HepG2 (cell line): ENCODE measurements at regions not wholly inside any gene's neighbourhood (a gene's known extent, or its start where the extent isn't known, plus 50 kb on each side); places are given as distances from the start of the nearest gene placed in this dataset.

ENCODE experiments used
- ATAC-seq: fragments of 200-7000 bp; cut with Tn5 transposase; 3 replicates; pipeline ENCODE4 v1.9.1; 2020; ENCODE audit warnings: mild to moderate bottlenecking, moderate library complexity
- BruUV-seq: library from RNA; stranded (reverse); fragments of 400-500 nt; replicated peaks from 2 replicates; lab custom pipeline; 2021; lab: Mats Ljungman, UMichigan
- CTCF ChIA-PET: fragments of 300-600 bp; formaldehyde crosslinking; extraction: SDS; loops from one replicate; lab custom pipeline; 2021; ENCODE audit warnings: low total read pairs, inconsistent platforms, low intra/inter-chr PET ratio; lab: Yijun Ruan, JAX
- POLR2A ChIA-PET: fragments of 350-600 bp; sonication (Branson Sonifier 250); formaldehyde crosslinking; loops from one replicate; lab custom pipeline; 2020; ENCODE audit warnings: antibody characterized with exemption, inconsistent platforms; lab: Yijun Ruan, JAX
- DNase-seq: peaks from one replicate; pipeline ENCODE4 v3.0.0-alpha.2; 2015; ENCODE audit warnings: low spot score
- FAIRE-seq: peaks from 3 replicates; lab custom pipeline; 2011; peaks lifted over from hg19 to GRCh38; lab: Jason Lieb, UNC
- H2AFZ ChIP-seq: one replicate; pipeline ENCODE4 v1.6.1; 2011; ENCODE audit warnings: low read length, inconsistent platforms
- H3K27ac ChIP-seq: fragments of 300-600 bp; 3 replicates; pipeline ENCODE4 v1.8.0; 2011; ENCODE audit warnings: mixed run types, mild to moderate bottlenecking, mixed read lengths, low read length, inconsistent platforms; ENCODE audit not compliant: insufficient read depth; ENCODE audit errors: extremely low read length
- H3K27me3 ChIP-seq, 2 experiments: fragments of 200-600 bp in 1 of 2; 2 replicates in 1 of 2; 3 replicates in 1 of 2; pipeline versions ENCODE4 v1.6.0 to v1.8.0; 2011; ENCODE audit warnings: low read length in 2 of 2, mild to moderate bottlenecking in 2 of 2, moderate library complexity in 2 of 2, inconsistent platforms in 1 of 2; ENCODE audit not compliant: insufficient read depth in 2 of 2, control insufficient read depth in 1 of 2
- H3K36me3 ChIP-seq, 2 experiments: fragments of 200-600 bp in 1 of 2; replicated peaks in 1 of 2; 2 replicates in 1 of 2; 3 replicates in 1 of 2; pipeline versions ENCODE4 v1.5.1 to v1.8.0; 2011; ENCODE audit warnings: low read length in 2 of 2, inconsistent platforms in 1 of 2; ENCODE audit not compliant: insufficient read depth in 2 of 2, control insufficient read depth in 1 of 2
- H3K4me1 ChIP-seq: 2 replicates; pipeline ENCODE4 v1.5.1; 2012; ENCODE audit warnings: low read length, inconsistent platforms; ENCODE audit not compliant: insufficient read depth
- H3K4me2 ChIP-seq: 2 replicates; pipeline ENCODE4 v1.6.0; 2011; ENCODE audit warnings: low read depth, low read length, inconsistent platforms
- H3K4me3 ChIP-seq, 3 experiments: fragments of 200-600 bp in 1 of 3; sonication (generic), shearing (Covaris generic) in 1 of 3; replicated peaks in 1 of 3; 2 replicates each; pipeline ENCODE4 v1.5.1; 2011 to 2016; ENCODE audit warnings: low read length in 3 of 3, inconsistent platforms in 2 of 3, low read depth in 2 of 3, mild to moderate bottlenecking in 2 of 3, control low read depth in 1 of 3, mixed read lengths in 1 of 3; ENCODE audit not compliant: insufficient read depth in 1 of 3
- H3K79me2 ChIP-seq: one replicate; pipeline ENCODE4 v1.6.1; 2011; ENCODE audit warnings: low read length, inconsistent platforms; ENCODE audit not compliant: insufficient read depth
- H3K9ac ChIP-seq: 2 replicates; pipeline ENCODE4 v1.6.0; 2011; ENCODE audit warnings: mild to moderate bottlenecking, low read depth, low read length, inconsistent platforms; ENCODE audit not compliant: insufficient read depth
- H3K9me3 ChIP-seq: 2 replicates; pipeline ENCODE4 v1.5.1; 2012; ENCODE audit warnings: mild to moderate bottlenecking, low read length
- H4K20me1 ChIP-seq: 2 replicates; pipeline ENCODE4 v1.6.0; 2011; ENCODE audit warnings: inconsistent platforms, mild to moderate bottlenecking, low read length, moderate library complexity; ENCODE audit not compliant: insufficient read depth
- ATF1 ChIP-seq: IDR thresholded peaks from 2 replicates; pipeline ENCODE4 v1.6.1; 2016; ENCODE audit warnings: mild to moderate bottlenecking, control low read depth
- HDAC1 ChIP-seq: sonication (generic); formaldehyde crosslinking; IDR thresholded peaks from 2 replicates; pipeline ENCODE4 v1.5.1; 2020; ENCODE audit warnings: mild to moderate bottlenecking, missing genetic modification reagents
- RCOR2 ChIP-seq: IDR thresholded peaks from 2 replicates; pipeline ENCODE4 v1.6.1; 2016; ENCODE audit warnings: missing biosample characterization, missing genetic modification reagents
- ZNF17 ChIP-seq: sonication (generic); formaldehyde crosslinking; IDR thresholded peaks from 2 replicates; pipeline ENCODE4 v1.5.0; 2020; ENCODE audit warnings: mild to moderate bottlenecking, missing genetic modification reagents
- ZNF567 ChIP-seq: sonication (generic); formaldehyde crosslinking; IDR thresholded peaks from 2 replicates; pipeline ENCODE4 v1.8.1; 2023; ENCODE audit warnings: mild to moderate bottlenecking, missing genetic modification reagents, borderline replicate concordance
- ZNF619 ChIP-seq: sonication (generic); formaldehyde crosslinking; IDR thresholded peaks from 2 replicates; pipeline ENCODE4 v1.4.0; 2020; ENCODE audit warnings: mild to moderate bottlenecking, missing genetic modification reagents
- ZNF83 ChIP-seq: sonication (generic); formaldehyde crosslinking; IDR thresholded peaks from 2 replicates; pipeline ENCODE4 v1.4.0; 2020; ENCODE audit warnings: missing genetic modification reagents, mild to moderate bottlenecking, borderline replicate concordance
- WGBS: methylation state at CpG from one replicate; pipeline ENCODE4 v1.1.6; 2017; ENCODE audit warnings: low lambda C conversion rate; 5-methylcytosine and 5-hydroxymethylcytosine counted together
- in situ Hi-C: cut with HindIII; loops from 2 replicates; pipeline ENCODE4 v1.10.0; 2017; ENCODE audit warnings: low pct_unique_long_range_greater_than_20kb; ENCODE audit not compliant: extremely low pct_ligation_motif_present
- intact Hi-C: fragments of 100-400 bp; cut with micrococcal nuclease; formaldehyde crosslinking; loops from one replicate; pipeline ENCODE4 v1.10.0; 2022; ENCODE audit not compliant: unreplicated experiment
- TF ChIP-seq, protein P1 (sequence below): sonication (generic); formaldehyde crosslinking; IDR thresholded peaks from 2 replicates; pipeline ENCODE4 v1.4.0; 2020; ENCODE audit warnings: mild to moderate bottlenecking, low read depth, missing genetic modification reagents

DNA sequence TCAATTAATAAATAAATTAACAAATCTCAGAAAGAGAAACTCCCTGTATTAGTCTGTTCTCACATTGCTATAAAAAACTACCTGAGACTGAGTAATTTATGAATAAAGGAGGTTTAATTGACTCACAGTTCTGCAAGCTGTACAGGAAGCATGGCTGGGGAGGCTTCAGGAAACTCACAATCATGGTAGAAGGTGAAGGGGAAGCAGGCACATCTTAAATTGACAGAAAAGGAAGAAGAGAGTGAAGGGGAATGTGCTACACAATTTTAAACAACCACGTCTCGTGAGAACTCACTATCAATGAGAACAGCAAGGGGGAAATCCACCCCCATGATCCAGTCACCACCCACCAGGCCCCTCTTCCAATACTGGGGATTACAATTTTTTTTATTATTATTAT, 358.3 kb upstream of the KIAA1217 start:
- Histone ChIP-seq H3K4me2 (no peak overlapping the region), H4K20me1 (no peaks in the 10 kb centered on the region), H3K79me2 (no peaks in the 10 kb centered on the region), H2AFZ (no peak overlapping the region), H3K27ac (no peak overlapping the region), H3K9ac (no peak overlapping the region), H3K4me1 (no peaks in the 10 kb centered on the region), H3K36me3 (no peaks in the 10 kb centered on the region), H3K27me3 (no peaks in the 10 kb centered on the region), H3K4me3 (no peak overlapping the region), H3K9me3 (no peaks in the 10 kb centered on the region)
- in situ Hi-C loops = no loop called here
- ATAC-seq (no peak), FAIRE-seq (no peak), DNase-seq (no peak)
- intact Hi-C loops = no loop called here
- ChIA-PET CTCF (no interaction called here), POLR2A (no interaction called here)
- WGBS = 3% methylated on average over 2 of the region's 2 CpGs
- no peak for TF ChIP-seq RCOR2 (CRISPR knock-in tag)
- no peak for TF ChIP-seq ZNF619
- TF ChIP-seq HDAC1 (CRISPR knock-in tag) = no peak
- TF ChIP-seq, protein P1, sequence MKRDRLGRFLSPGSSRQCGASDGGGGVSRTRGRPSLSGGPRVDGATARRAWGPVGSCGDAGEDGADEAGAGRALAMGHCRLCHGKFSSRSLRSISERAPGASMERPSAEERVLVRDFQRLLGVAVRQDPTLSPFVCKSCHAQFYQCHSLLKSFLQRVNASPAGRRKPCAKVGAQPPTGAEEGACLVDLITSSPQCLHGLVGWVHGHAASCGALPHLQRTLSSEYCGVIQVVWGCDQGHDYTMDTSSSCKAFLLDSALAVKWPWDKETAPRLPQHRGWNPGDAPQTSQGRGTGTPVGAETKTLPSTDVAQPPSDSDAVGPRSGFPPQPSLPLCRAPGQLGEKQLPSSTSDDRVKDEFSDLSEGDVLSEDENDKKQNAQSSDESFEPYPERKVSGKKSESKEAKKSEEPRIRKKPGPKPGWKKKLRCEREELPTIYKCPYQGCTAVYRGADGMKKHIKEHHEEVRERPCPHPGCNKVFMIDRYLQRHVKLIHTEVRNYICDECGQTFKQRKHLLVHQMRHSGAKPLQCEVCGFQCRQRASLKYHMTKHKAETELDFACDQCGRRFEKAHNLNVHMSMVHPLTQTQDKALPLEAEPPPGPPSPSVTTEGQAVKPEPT (CRISPR knock-in tag) = no peak
- no peak for TF ChIP-seq ATF1
- no peak for TF ChIP-seq ZNF567
- no TSS peak for BruUV-seq

DNA sequence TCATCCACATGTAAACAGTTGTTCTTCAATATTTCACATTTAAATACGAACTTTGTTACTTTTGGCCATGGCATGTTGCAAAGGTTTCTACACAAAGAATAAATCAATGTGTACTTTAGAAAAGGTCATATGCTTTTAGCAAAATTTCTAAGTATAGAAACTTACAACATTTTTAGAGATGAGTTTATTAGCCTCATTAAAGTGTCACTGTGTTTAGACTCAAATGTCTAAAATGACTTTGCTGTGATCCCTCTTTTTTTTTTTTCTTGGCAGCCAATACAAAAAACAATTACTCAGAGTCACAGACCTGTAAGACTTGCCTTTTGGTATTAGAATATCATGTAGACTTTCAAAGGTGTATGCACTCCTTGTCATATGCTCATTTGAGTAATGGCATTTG, 349.3 kb upstream of the KIAA1217 start:
- CTCF ChIA-PET = no interaction called here
- H3K4me2 ChIP-seq = no peak overlapping the region
- no peaks in the 10 kb centered on the region for H3K36me3 ChIP-seq
- H3K4me3 ChIP-seq = no peak overlapping the region
- TF ChIP-seq ZNF17 (CRISPR knock-in tag) (no peak), ZNF83 (CRISPR knock-in tag) (no peak)
- H3K79me2 ChIP-seq = no peaks in the 10 kb centered on the region
- no peak overlapping the region for H3K27ac ChIP-seq
- FAIRE-seq (no peak), ATAC-seq (no peak), DNase-seq (no peak)
- POLR2A ChIA-PET = no interaction called here
- in situ Hi-C loops (no loop called here), intact Hi-C loops (no loop called here)
- H3K9me3 ChIP-seq = no peaks in the 10 kb centered on the region
- 0% methylated on average over 1 of the region's 1 CpG for WGBS
- H3K9ac ChIP-seq = no peak overlapping the region
- no peak overlapping the region for H2AFZ ChIP-seq
- H4K20me1 ChIP-seq = no peaks in the 10 kb centered on the region
- no peaks in the 10 kb centered on the region for H3K4me1 ChIP-seq
- no TSS peak for BruUV-seq
- no peaks in the 10 kb centered on the region for H3K27me3 ChIP-seq
